Astrocyte (in vitro differentiated cells and primary cell): ENCODE measurements at regions not wholly inside any gene's neighbourhood (a gene's known extent, or its start where the extent isn't known, plus 50 kb on each side); places are given as distances from the start of the nearest gene placed in this dataset.

Experiments used
- DNase-seq: peaks from one replicate; pipeline ENCODE4 v3.0.0-alpha.2; 2010; ENCODE audit warnings: low read depth
- FAIRE-seq: peaks from 2 replicates; lab custom pipeline; 2011; peaks lifted over from hg19 to GRCh38; lab: Jason Lieb, UNC
- H2AFZ ChIP-seq: 2 replicates; pipeline ENCODE4 v1.6.0; 2012; ENCODE audit warnings: low read depth, low read length, inconsistent platforms
- H3K27ac ChIP-seq: 2 replicates; pipeline ENCODE4 v1.5.1; 2011; ENCODE audit warnings: low read depth, low read length, inconsistent platforms
- H3K27me3 ChIP-seq: 2 replicates; pipeline ENCODE4 v1.6.0; 2011; ENCODE audit warnings: low read length, inconsistent platforms; ENCODE audit not compliant: insufficient read depth
- H3K36me3 ChIP-seq: 2 replicates; pipeline ENCODE4 v1.5.1; 2011; ENCODE audit warnings: low read length, inconsistent platforms; ENCODE audit not compliant: insufficient read depth
- H3K4me1 ChIP-seq: 2 replicates; pipeline ENCODE4 v1.5.1; 2011; ENCODE audit warnings: low read length, inconsistent platforms; ENCODE audit not compliant: insufficient read depth
- H3K4me2 ChIP-seq: 2 replicates; pipeline ENCODE4 v1.6.0; 2012; ENCODE audit warnings: low read length, inconsistent platforms
- H3K4me3 ChIP-seq: 2 replicates; pipeline ENCODE4 v1.5.1; 2011; ENCODE audit warnings: low read depth, mild to moderate bottlenecking, low read length, inconsistent platforms; ENCODE audit not compliant: insufficient read depth
- H3K79me2 ChIP-seq: 2 replicates; pipeline ENCODE4 v1.6.0; 2012; ENCODE audit warnings: mild to moderate bottlenecking, low read length, inconsistent platforms; ENCODE audit not compliant: insufficient read depth
- H3K9ac ChIP-seq: 2 replicates; pipeline ENCODE4 v1.6.0; 2012; ENCODE audit warnings: mild to moderate bottlenecking, low read length, inconsistent platforms
- H3K9me3 ChIP-seq: 2 replicates; pipeline ENCODE4 v1.5.1; 2012; ENCODE audit warnings: low read depth, mild to moderate bottlenecking, low read length, inconsistent platforms; ENCODE audit not compliant: insufficient read depth
- H4K20me1 ChIP-seq: 2 replicates; pipeline ENCODE4 v1.6.0; 2012; ENCODE audit warnings: low read length, inconsistent platforms; ENCODE audit not compliant: insufficient read depth
- H3K27ac Mint-ChIP-seq: one replicate; pipeline ENCODE4 v1.8.0; 2021; ENCODE audit warnings: mild to moderate bottlenecking, mixed read lengths; ENCODE audit not compliant: unreplicated experiment
- H3K27me3 Mint-ChIP-seq: one replicate; pipeline ENCODE4 v1.8.0; 2021; ENCODE audit warnings: low read depth, mixed read lengths; ENCODE audit not compliant: unreplicated experiment
- H3K36me3 Mint-ChIP-seq: one replicate; pipeline ENCODE4 v1.8.0; 2021; ENCODE audit warnings: low read depth, mixed read lengths; ENCODE audit not compliant: unreplicated experiment
- H3K4me1 Mint-ChIP-seq: one replicate; pipeline ENCODE4 v1.8.0; 2021; ENCODE audit warnings: low read depth, mixed read lengths; ENCODE audit not compliant: unreplicated experiment
- H3K4me3 Mint-ChIP-seq: one replicate; pipeline ENCODE4 v1.8.0; 2021; ENCODE audit warnings: mild to moderate bottlenecking, moderate library complexity, mixed read lengths; ENCODE audit not compliant: unreplicated experiment
- H3K9me3 Mint-ChIP-seq: one replicate; pipeline ENCODE4 v1.8.0; 2021; ENCODE audit warnings: mild to moderate bottlenecking, mixed read lengths; ENCODE audit not compliant: unreplicated experiment
- CTCF ChIP-seq: IDR thresholded peaks from 2 replicates; pipeline ENCODE4 v1.5.1; 2011; ENCODE audit warnings: low read depth, mild to moderate bottlenecking, inconsistent platforms, low read length, moderate library complexity; ENCODE audit not compliant: insufficient read depth
- EZH2 ChIP-seq: IDR thresholded peaks from 2 replicates; pipeline ENCODE4 v1.6.1; 2012; ENCODE audit warnings: mild to moderate bottlenecking, low read length, inconsistent platforms; ENCODE audit not compliant: insufficient read depth

- Mint-ChIP-seq H3K27ac (no peak overlapping the region), H3K27me3 (no peaks in the 10 kb centered on the region), H3K36me3 (peaks cover 3% of the 10 kb centered on the region), H3K4me1 (peaks cover 14% of the 10 kb centered on the region), H3K4me3 (no peak overlapping the region), H3K9me3 (no peaks in the 10 kb centered on the region)
- H3K4me1 ChIP-seq = no peaks in the 10 kb centered on the region
- H3K27ac ChIP-seq = no peak overlapping the region
- no peaks in the 10 kb centered on the region for H4K20me1 ChIP-seq
- H3K9me3 ChIP-seq = no peaks in the 10 kb centered on the region
- no peaks in the 10 kb centered on the region for H3K36me3 ChIP-seq
- FAIRE-seq (no peak), DNase-seq (no peak)
- H3K4me3 ChIP-seq = no peak overlapping the region
- H3K79me2 ChIP-seq = no peaks in the 10 kb centered on the region
- H3K9ac ChIP-seq = no peak overlapping the region
- TF ChIP-seq EZH2 (no peak), CTCF (no peak)
- H3K4me2 ChIP-seq = no peak overlapping the region
- H3K27me3 ChIP-seq = no peaks in the 10 kb centered on the region
- no peak overlapping the region for H2AFZ ChIP-seq
Measured at GRCh38 chr9:38178237-38178636, 109.2 kb upstream of the SHB start.

- Histone ChIP-seq H3K4me3 (no peak overlapping the region), H3K4me2 (no peak overlapping the region), H2AFZ (no peak overlapping the region), H3K9ac (no peak overlapping the region), H3K27ac (no peak overlapping the region), H3K4me1 (no peaks in the 10 kb centered on the region), H3K9me3 (no peaks in the 10 kb centered on the region), H3K36me3 (no peaks in the 10 kb centered on the region), H4K20me1 (no peaks in the 10 kb centered on the region), H3K79me2 (no peaks in the 10 kb centered on the region), H3K27me3 (no peaks in the 10 kb centered on the region)
- Mint-ChIP-seq H3K27me3 (no peaks in the 10 kb centered on the region), H3K4me1 (peaks cover 14% of the 10 kb centered on the region), H3K36me3 (peaks cover 3% of the 10 kb centered on the region), H3K4me3 (no peak overlapping the region), H3K9me3 (no peaks in the 10 kb centered on the region), H3K27ac (no peak overlapping the region)
- FAIRE-seq = no peak
- TF ChIP-seq CTCF (no peak), EZH2 (no peak)
- DNase-seq = no peak
Measured at GRCh38 chr9:38177680-38178079, 108.7 kb upstream of the SHB start.

DNA sequence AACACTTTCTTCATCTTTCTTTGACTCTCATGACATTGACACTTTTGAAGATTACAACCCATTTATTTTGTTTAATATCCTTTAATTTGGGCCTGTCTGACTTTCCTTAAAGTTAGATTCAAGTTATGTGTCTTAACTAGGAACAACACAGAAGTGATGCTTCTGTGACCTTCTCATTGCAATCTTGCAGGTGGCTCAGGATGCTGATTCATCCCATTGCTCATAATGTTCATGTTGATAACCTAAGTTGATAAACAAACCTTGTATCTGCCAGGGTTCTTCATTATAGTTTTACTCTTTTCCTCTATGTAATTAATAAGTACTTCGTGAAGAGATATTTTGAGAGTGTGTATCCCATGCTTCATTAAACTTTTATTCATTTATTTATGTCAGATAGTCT lies 107.2 kb upstream of the SHB start:
- Mint-ChIP-seq H3K36me3 (no peaks in the 10 kb centered on the region), H3K4me1 (peaks cover 10% of the 10 kb centered on the region), H3K27me3 (no peaks in the 10 kb centered on the region), H3K4me3 (no peak overlapping the region), H3K9me3 (no peaks in the 10 kb centered on the region), H3K27ac (no peak overlapping the region)
- Histone ChIP-seq H3K36me3 (no peaks in the 10 kb centered on the region), H3K4me2 (no peak overlapping the region), H3K9me3 (no peaks in the 10 kb centered on the region), H3K4me1 (no peaks in the 10 kb centered on the region), H3K27me3 (no peaks in the 10 kb centered on the region), H4K20me1 (no peaks in the 10 kb centered on the region), H3K27ac (no peak overlapping the region), H3K79me2 (no peaks in the 10 kb centered on the region), H3K4me3 (no peak overlapping the region), H3K9ac (no peak overlapping the region), H2AFZ (no peak overlapping the region)
- FAIRE-seq (no peak), DNase-seq (no peak)
- TF ChIP-seq CTCF (no peak), EZH2 (no peak)
